ENCODE measurements at regions not wholly inside any gene's neighbourhood (a gene's known extent, or its start where the extent isn't known, plus 50 kb on each side); places are given as distances from the start of the nearest gene placed in this dataset.

GRCh38 chr16:85554889-85555718 is 58.0 kb upstream of the GSE1 start:
- TF ChIP-seq EZH2 (IDR thresholded peaks at IDR 0.05; ENCODE audit: borderline replicate concordance): no peak
- TF ChIP-seq CTCF (IDR thresholded peaks at IDR 0.05; ENCODE audit: poor library complexity): no peak
- TF ChIP-seq EZH2phosphoT487 (IDR thresholded peaks at IDR 0.05; ENCODE audit: low read depth, severe bottlenecking, unreplicated experiment): no peak

Data from hepatocyte (in vitro differentiated cells).